ENCODE measurements at regions not wholly inside any gene's neighbourhood (a gene's known extent, or its start where the extent isn't known, plus 50 kb on each side); places are given as distances from the start of the nearest gene placed in this dataset.
A peak's percentile ranks its signal among the peaks of the same experiment; 100 is the strongest.

GRCh38 chr9:1604942-1605560 is 410.1 kb upstream of the SMARCA2 start:
- TF ChIP-seq POLR2A (IDR thresholded peaks at IDR 0.05; ENCODE audit: extremely low read depth, insufficient read length) (no peak), CTCF (IDR thresholded peaks at IDR 0.05; ENCODE audit: low read depth, low read length) (peak; percentile 86), MYC (IDR thresholded peaks at IDR 0.05; ENCODE audit: low read depth, low read length) (no peak), MAX (IDR thresholded peaks at IDR 0.05; ENCODE audit: low read depth, low read length) (no peak)

All from NB4 (cell line).